ENCODE measurements at regions not wholly inside any gene's neighbourhood (a gene's known extent, or its start where the extent isn't known, plus 50 kb on each side); places are given as distances from the start of the nearest gene placed in this dataset.

GRCh38 chr3:18901571-18901970, 246.7 kb upstream of the KCNH8 start:
- TF ChIP-seq POLR2AphosphoS5 (IDR thresholded peaks at IDR 0.05) = no peak
- no peak for TF ChIP-seq CTCF (IDR thresholded peaks at IDR 0.05)
- no peak for TF ChIP-seq POLR2A (IDR thresholded peaks at IDR 0.05)

All from suprapubic skin (tissue), 4 donors.